RWPE2 (cell line): ENCODE measurements at regions not wholly inside any gene's neighbourhood (a gene's known extent, or its start where the extent isn't known, plus 50 kb on each side); places are given as distances from the start of the nearest gene placed in this dataset.
"Not testable (repeated sequence)": the region's sequence is repeated elsewhere in the genome, so short reads cannot be mapped to it uniquely, and the experiment has no call there.

Experiments
- ATAC-seq: fragments of 200-7000 bp; cut with Tn5 transposase; 3 replicates; pipeline ENCODE4 v1.9.1; 2021; ENCODE audit warnings: low read depth
- DNase-seq: peaks from one replicate; pipeline ENCODE4 v3.0.0-alpha.2; 2020; ENCODE audit warnings: low spot score
- H3K27ac ChIP-seq: fragments of 450-650 bp; 2 replicates; pipeline ENCODE4 v1.5.1; 2017; ENCODE audit warnings: mild to moderate bottlenecking; ENCODE audit not compliant: poor library complexity, severe bottlenecking
- H3K27me3 ChIP-seq: fragments of 250-450 bp; sonication (Bioruptor Pico); 2 replicates; pipeline ENCODE4 v1.5.1; 2021; ENCODE audit warnings: mild to moderate bottlenecking, moderate library complexity; ENCODE audit not compliant: insufficient read depth, poor library complexity, severe bottlenecking
- H3K36me3 ChIP-seq: fragments of 250-450 bp; sonication (Bioruptor Pico); 2 replicates; pipeline ENCODE4 v1.5.1; 2020; ENCODE audit warnings: low read depth, mild to moderate bottlenecking, moderate library complexity
- H3K4me1 ChIP-seq: fragments of 250-450 bp; sonication (Bioruptor Pico); 2 replicates; pipeline ENCODE4 v1.5.1; 2021; ENCODE audit warnings: mild to moderate bottlenecking, moderate library complexity; ENCODE audit not compliant: insufficient read depth, poor library complexity, severe bottlenecking
- H3K4me3 ChIP-seq: fragments of 250-450 bp; sonication (Bioruptor Pico); 2 replicates; pipeline ENCODE4 v1.5.1; 2021; ENCODE audit warnings: mild to moderate bottlenecking, moderate library complexity; ENCODE audit not compliant: severe bottlenecking
- H3K9me3 ChIP-seq: fragments of 250-450 bp; sonication (Bioruptor Pico); 2 replicates; pipeline ENCODE4 v1.5.1; 2021; ENCODE audit warnings: mild to moderate bottlenecking, moderate library complexity; ENCODE audit not compliant: severe bottlenecking
- CTCF ChIP-seq: fragments of 450-650 bp; IDR thresholded peaks from one replicate; pipeline ENCODE4 v1.5.1; 2017; ENCODE audit warnings: mild to moderate bottlenecking, moderate library complexity; ENCODE audit not compliant: poor library complexity, severe bottlenecking

- H3K4me1 ChIP-seq = no peaks in the 10 kb centered on the region
- H3K36me3 ChIP-seq = no peaks in the 10 kb centered on the region
- H3K9me3 ChIP-seq = peaks cover 2% of the 10 kb centered on the region
- no peak overlapping the region for H3K4me3 ChIP-seq
- no peak overlapping the region for H3K27ac ChIP-seq
- DNase-seq = no peak
- ATAC-seq = no peak
- no peaks in the 10 kb centered on the region for H3K27me3 ChIP-seq
- TF ChIP-seq CTCF = no peak
Observed at GRCh38 chr2:228589115-228589514, 407.6 kb upstream of the SPHKAP start.

- Histone ChIP-seq H3K27me3 (no peaks in the 10 kb centered on the region), H3K4me1 (no peaks in the 10 kb centered on the region), H3K4me3 (no peak overlapping the region), H3K36me3 (no peaks in the 10 kb centered on the region), H3K27ac (no peak overlapping the region), H3K9me3 (no peaks in the 10 kb centered on the region)
- DNase-seq (no peak), ATAC-seq (no peak)
- no peak for TF ChIP-seq CTCF
Observed at GRCh38 chr2:228581731-228582130, 400.2 kb upstream of the SPHKAP start.

GRCh38 chr2:228575897-228576296 is 394.4 kb upstream of the SPHKAP start:
- no peak overlapping the region for H3K4me3 ChIP-seq
- H3K27me3 ChIP-seq = no peaks in the 10 kb centered on the region
- no peak overlapping the region for H3K27ac ChIP-seq
- H3K4me1 ChIP-seq = no peaks in the 10 kb centered on the region
- no peak for TF ChIP-seq CTCF
- ATAC-seq (no peak), DNase-seq (no peak)
- no peaks in the 10 kb centered on the region for H3K36me3 ChIP-seq
- no peaks in the 10 kb centered on the region for H3K9me3 ChIP-seq

GRCh38 chr2:228568275-228568674 is 386.8 kb upstream of the SPHKAP start:
- DNase-seq, ATAC-seq, H3K9me3 ChIP-seq, H3K27ac ChIP-seq, H3K4me1 ChIP-seq, H3K27me3 ChIP-seq, H3K36me3 ChIP-seq, H3K4me3 ChIP-seq: not testable (repeated sequence)

- Histone ChIP-seq H3K27ac (no peak overlapping the region), H3K27me3 (no peaks in the 10 kb centered on the region), H3K4me3 (no peak overlapping the region), H3K36me3 (no peaks in the 10 kb centered on the region), H3K4me1 (no peaks in the 10 kb centered on the region), H3K9me3 (no peaks in the 10 kb centered on the region)
- no peak for TF ChIP-seq CTCF
- ATAC-seq (no peak), DNase-seq (no peak)
Observed at GRCh38 chr2:228561816-228562215, 380.3 kb upstream of the SPHKAP start.
